OCI-LY7 (cell line): ENCODE measurements at regions not wholly inside any gene's neighbourhood (a gene's known extent, or its start where the extent isn't known, plus 50 kb on each side); places are given as distances from the start of the nearest gene placed in this dataset.

Experiments
- EZH2phosphoT487 ChIP-seq: fragments of 200-600 bp; sonication (generic); IDR thresholded peaks from 2 replicates; pipeline ENCODE4 v1.6.1; 2018; ENCODE audit warnings: low read depth, borderline replicate concordance, mild to moderate bottlenecking, mixed run types, antibody characterized with exemption, low read length, moderate library complexity, mixed read lengths
- TF ChIP-seq, protein P1 (sequence below): fragments of 200-600 bp; sonication (generic); conservative IDR thresholded peaks from 2 replicates; pipeline ENCODE4 v1.5.1; 2014; ENCODE audit warnings: mild to moderate bottlenecking, antibody characterized with exemption, low read length, moderate library complexity, mixed read lengths

- TF ChIP-seq, protein P1, sequence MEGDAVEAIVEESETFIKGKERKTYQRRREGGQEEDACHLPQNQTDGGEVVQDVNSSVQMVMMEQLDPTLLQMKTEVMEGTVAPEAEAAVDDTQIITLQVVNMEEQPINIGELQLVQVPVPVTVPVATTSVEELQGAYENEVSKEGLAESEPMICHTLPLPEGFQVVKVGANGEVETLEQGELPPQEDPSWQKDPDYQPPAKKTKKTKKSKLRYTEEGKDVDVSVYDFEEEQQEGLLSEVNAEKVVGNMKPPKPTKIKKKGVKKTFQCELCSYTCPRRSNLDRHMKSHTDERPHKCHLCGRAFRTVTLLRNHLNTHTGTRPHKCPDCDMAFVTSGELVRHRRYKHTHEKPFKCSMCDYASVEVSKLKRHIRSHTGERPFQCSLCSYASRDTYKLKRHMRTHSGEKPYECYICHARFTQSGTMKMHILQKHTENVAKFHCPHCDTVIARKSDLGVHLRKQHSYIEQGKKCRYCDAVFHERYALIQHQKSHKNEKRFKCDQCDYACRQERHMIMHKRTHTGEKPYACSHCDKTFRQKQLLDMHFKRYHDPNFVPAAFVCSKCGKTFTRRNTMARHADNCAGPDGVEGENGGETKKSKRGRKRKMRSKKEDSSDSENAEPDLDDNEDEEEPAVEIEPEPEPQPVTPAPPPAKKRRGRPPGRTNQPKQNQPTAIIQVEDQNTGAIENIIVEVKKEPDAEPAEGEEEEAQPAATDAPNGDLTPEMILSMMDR: no peak
- no peak for TF ChIP-seq EZH2phosphoT487
Observed at GRCh38 chr11:130620548-130620947, 172.1 kb downstream of the ADAMTS15 start.
